ENCODE measurements at regions not wholly inside any gene's neighbourhood (a gene's known extent, or its start where the extent isn't known, plus 50 kb on each side); places are given as distances from the start of the nearest gene placed in this dataset.
A peak's percentile ranks its signal among the peaks of the same experiment; 100 is the strongest.

DNA sequence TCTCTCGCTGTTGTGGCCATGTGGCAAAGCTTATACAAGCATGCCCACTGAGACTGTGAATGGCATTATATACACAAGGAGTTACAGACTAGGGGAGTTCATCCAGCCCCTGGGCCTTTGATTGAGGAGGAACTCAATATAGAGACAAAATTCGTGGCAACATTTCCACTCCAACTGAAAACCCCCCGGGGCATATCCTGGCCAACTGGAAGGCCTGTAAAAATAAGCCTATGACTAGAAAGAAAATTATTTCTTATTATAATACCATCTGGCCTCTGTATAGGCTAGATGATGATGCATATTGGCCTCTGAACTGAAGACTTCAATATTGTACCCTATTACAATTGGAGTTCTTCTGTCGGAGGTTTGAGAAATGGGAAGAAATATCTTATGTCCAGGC lies 175.5 kb upstream of the GJE1 start:
- in situ Hi-C loops (cut with MboI): no loop called here
- no peak overlapping the region for H2AFZ ChIP-seq
- H3K27ac ChIP-seq: no peak overlapping the region
- no peaks in the 10 kb centered on the region for H4K20me1 ChIP-seq (ENCODE audit: insufficient read depth)
- no peaks in the 10 kb centered on the region for H3K9me3 ChIP-seq (ENCODE audit: low read depth)
- H3K4me1 ChIP-seq (ENCODE audit: insufficient read depth): no peaks in the 10 kb centered on the region
- H3K27me3 ChIP-seq (replicated peaks; ENCODE audit: insufficient read depth): no peaks in the 10 kb centered on the region
- no peak overlapping the region for H3K4me3 ChIP-seq
- H3K9ac ChIP-seq: no peak overlapping the region
- H3K4me2 ChIP-seq (ENCODE audit: unreplicated experiment): no peak overlapping the region
- 51 to 57% methylated on average over 4 of the region's 4 CpGs for WGBS, 2 experiments (ENCODE audit: low coverage in 1 of 2, low lambda C conversion rate in 2 of 2, missing lambda C conversion rate in 2 of 2)
- H3K79me2 ChIP-seq (ENCODE audit: insufficient read depth): no peaks in the 10 kb centered on the region
- H3K9me2 ChIP-seq (ENCODE audit: insufficient read depth): no peaks in the 10 kb centered on the region
- H3K36me3 ChIP-seq (ENCODE audit: low read depth): no peaks in the 10 kb centered on the region
- DNase-seq: no peak
- no peak for TF ChIP-seq EZH2phosphoT487 (IDR thresholded peaks at IDR 0.05; ENCODE audit: insufficient read depth, low read depth)
- H3F3A ChIP-seq (ENCODE audit: insufficient read depth): no peaks in the 10 kb centered on the region

DNA sequence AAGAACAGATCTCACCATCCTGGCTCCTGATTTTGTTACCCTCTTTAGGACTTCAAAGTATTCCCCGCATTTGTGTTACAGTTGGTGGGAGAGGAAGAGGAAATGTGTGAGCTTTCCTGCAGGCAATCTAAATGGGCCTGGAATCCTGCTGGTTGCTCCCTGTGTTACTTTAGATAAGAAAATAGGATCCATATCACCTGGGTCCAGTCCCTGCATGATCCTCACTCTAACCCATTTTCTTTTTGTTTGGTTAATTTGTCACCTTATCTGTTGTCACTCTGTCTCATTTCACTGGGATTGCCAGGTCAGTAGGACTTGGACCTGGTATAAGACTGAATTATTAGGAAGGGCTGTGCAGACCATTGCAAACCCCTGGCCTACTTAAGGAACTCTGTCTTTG lies 175.9 kb upstream of the GJE1 start:
- H2AFZ ChIP-seq: no peak overlapping the region
- no peak overlapping the region for H3K4me2 ChIP-seq (ENCODE audit: unreplicated experiment)
- no peaks in the 10 kb centered on the region for H3K27me3 ChIP-seq (replicated peaks; ENCODE audit: insufficient read depth)
- no peaks in the 10 kb centered on the region for H3K9me3 ChIP-seq (ENCODE audit: low read depth)
- H3K79me2 ChIP-seq (ENCODE audit: insufficient read depth): no peaks in the 10 kb centered on the region
- no peaks in the 10 kb centered on the region for H3K4me1 ChIP-seq (ENCODE audit: insufficient read depth)
- TF ChIP-seq EZH2phosphoT487 (IDR thresholded peaks at IDR 0.05; ENCODE audit: insufficient read depth, low read depth) (no peak), EZH2 (IDR thresholded peaks at IDR 0.05; ENCODE audit: insufficient read depth, poor library complexity, severe bottlenecking) (no peak)
- no peaks in the 10 kb centered on the region for H4K20me1 ChIP-seq (ENCODE audit: insufficient read depth)
- no peaks in the 10 kb centered on the region for H3K9me2 ChIP-seq (ENCODE audit: insufficient read depth)
- 78 to 87% methylated on average over 1 of the region's 1 CpG for WGBS, 2 experiments (ENCODE audit: low coverage in 1 of 2, low lambda C conversion rate in 2 of 2, missing lambda C conversion rate in 2 of 2)
- no peak overlapping the region for H3K27ac ChIP-seq
- H3K36me3 ChIP-seq (ENCODE audit: low read depth): no peaks in the 10 kb centered on the region
- no peak overlapping the region for H3K4me3 ChIP-seq
- no peak overlapping the region for H3K9ac ChIP-seq
- H3F3A ChIP-seq (ENCODE audit: insufficient read depth): no peaks in the 10 kb centered on the region
- DNase-seq: no peak
- in situ Hi-C loops (cut with MboI): no loop called here

DNA sequence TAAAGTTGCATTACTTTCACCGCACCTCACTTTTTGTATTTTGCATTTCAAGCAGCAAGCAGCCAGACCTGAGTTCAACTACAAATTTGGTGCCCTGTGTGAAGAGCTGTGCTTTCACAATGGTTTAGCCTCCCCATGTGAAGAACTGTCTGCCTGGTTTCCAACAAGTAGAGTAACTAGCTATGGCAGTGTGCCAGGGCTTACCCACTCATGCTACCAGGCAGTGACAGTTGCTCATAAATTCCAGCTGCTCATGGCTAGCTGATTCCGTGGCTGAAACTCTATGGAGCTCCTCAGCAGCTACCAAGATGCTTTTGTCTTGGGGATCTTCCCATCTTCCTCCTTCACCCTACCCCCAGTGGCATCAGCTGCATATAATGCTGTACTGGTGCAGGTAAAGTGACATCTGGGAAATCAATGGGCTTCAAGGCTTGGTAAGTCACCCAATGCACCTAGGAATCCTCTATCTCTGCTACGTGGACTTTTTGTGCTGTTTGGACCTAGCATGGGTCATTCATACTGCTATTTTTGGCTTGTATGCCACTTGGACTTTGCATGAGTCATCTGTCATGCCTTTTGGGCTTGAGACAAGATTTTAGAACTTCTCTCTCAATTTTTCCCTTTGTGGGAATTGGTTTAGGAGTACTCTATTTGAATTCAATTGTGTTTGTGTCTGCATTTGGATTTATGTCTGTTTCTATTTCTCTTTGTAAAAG lies 176.5 kb upstream of the GJE1 start:
- Histone ChIP-seq H3K4me3 (no peak overlapping the region), H3K4me1 (ENCODE audit: insufficient read depth) (no peaks in the 10 kb centered on the region), H3K36me3 (ENCODE audit: low read depth) (no peaks in the 10 kb centered on the region), H3F3A (ENCODE audit: insufficient read depth) (no peaks in the 10 kb centered on the region), H3K4me2 (ENCODE audit: unreplicated experiment) (no peak overlapping the region), H3K79me2 (ENCODE audit: insufficient read depth) (no peaks in the 10 kb centered on the region), H3K9me2 (ENCODE audit: insufficient read depth) (no peaks in the 10 kb centered on the region), H3K9ac (no peak overlapping the region), H2AFZ (no peak overlapping the region), H4K20me1 (ENCODE audit: insufficient read depth) (no peaks in the 10 kb centered on the region), H3K9me3 (ENCODE audit: low read depth) (no peaks in the 10 kb centered on the region), H3K27ac (no peak overlapping the region), H3K27me3 (replicated peaks; ENCODE audit: insufficient read depth) (no peaks in the 10 kb centered on the region)
- 35 to 44% methylated on average over 3 of the region's 3 CpGs for WGBS, 2 experiments (ENCODE audit: low coverage in 1 of 2, low lambda C conversion rate in 2 of 2, missing lambda C conversion rate in 2 of 2)
- in situ Hi-C loops (cut with MboI): no loop called here
- TF ChIP-seq EZH2phosphoT487 (IDR thresholded peaks at IDR 0.05; ENCODE audit: insufficient read depth, low read depth): no peak
- TF ChIP-seq EZH2 (IDR thresholded peaks at IDR 0.05; ENCODE audit: insufficient read depth, poor library complexity, severe bottlenecking): no peak
- peak; percentile 43 for DNase-seq

DNA sequence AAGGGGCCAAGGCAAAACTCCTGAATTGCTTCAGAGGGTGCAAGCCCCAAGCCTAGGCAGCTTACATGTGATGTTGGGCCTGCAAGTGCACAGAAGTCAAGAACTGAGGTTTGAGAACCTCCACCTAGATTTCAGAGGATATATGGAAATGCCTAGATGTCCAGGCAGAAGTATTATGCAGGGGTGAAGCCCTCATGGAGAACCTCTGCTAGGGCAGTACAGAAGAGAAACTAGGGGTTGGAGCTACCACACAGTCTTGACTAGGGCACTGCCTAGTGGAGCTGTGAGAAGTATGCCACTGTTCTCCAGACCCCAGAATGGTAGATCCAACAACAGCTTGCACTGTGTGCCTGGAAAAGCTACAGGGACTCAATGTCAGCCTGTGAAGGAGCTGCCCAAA lies 179.7 kb upstream of the GJE1 start:
- H3K4me2 ChIP-seq (ENCODE audit: unreplicated experiment): no peak overlapping the region
- H3K27ac ChIP-seq: no peak overlapping the region
- H3K9me2 ChIP-seq (ENCODE audit: insufficient read depth): no peaks in the 10 kb centered on the region
- no peaks in the 10 kb centered on the region for H3K4me1 ChIP-seq (ENCODE audit: insufficient read depth)
- DNase-seq: no peak
- H3F3A ChIP-seq (ENCODE audit: insufficient read depth): no peaks in the 10 kb centered on the region
- H3K36me3 ChIP-seq (ENCODE audit: low read depth): no peaks in the 10 kb centered on the region
- TF ChIP-seq EZH2 (IDR thresholded peaks at IDR 0.05; ENCODE audit: insufficient read depth, poor library complexity, severe bottlenecking) (no peak), EZH2phosphoT487 (IDR thresholded peaks at IDR 0.05; ENCODE audit: insufficient read depth, low read depth) (no peak)
- H3K9me3 ChIP-seq (ENCODE audit: low read depth): no peaks in the 10 kb centered on the region
- no peak overlapping the region for H2AFZ ChIP-seq
- no peaks in the 10 kb centered on the region for H3K27me3 ChIP-seq (replicated peaks; ENCODE audit: insufficient read depth)
- in situ Hi-C loops (cut with MboI): no loop called here
- no peaks in the 10 kb centered on the region for H3K79me2 ChIP-seq (ENCODE audit: insufficient read depth)
- H3K4me3 ChIP-seq: no peak overlapping the region
- H4K20me1 ChIP-seq (ENCODE audit: insufficient read depth): no peaks in the 10 kb centered on the region
- H3K9ac ChIP-seq: no peak overlapping the region

DNA sequence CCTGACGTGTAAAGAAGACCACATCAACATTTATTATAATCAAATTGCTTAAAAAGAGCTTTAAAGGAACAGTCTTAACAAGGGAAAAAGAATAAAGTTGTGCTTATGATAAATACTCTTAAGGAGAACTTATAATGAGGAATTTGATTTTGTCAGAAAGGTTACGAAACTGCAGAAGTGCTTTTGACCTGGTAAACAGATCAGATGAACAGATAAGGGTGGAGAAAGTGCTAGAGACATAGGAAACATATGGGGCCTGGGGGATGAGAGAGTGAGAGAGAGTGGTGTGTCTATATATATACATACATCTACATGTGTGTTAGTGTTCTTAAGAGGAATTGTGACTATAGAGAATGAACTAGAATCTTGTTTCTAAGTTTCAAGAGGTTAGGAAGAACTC lies 186.2 kb upstream of the GJE1 start:
- H3K27me3 ChIP-seq (replicated peaks; ENCODE audit: insufficient read depth): no peaks in the 10 kb centered on the region
- no peaks in the 10 kb centered on the region for H3K4me1 ChIP-seq (ENCODE audit: insufficient read depth)
- no peaks in the 10 kb centered on the region for H3K9me2 ChIP-seq (ENCODE audit: insufficient read depth)
- H3K4me2 ChIP-seq (ENCODE audit: unreplicated experiment): no peak overlapping the region
- no peak for TF ChIP-seq EZH2 (IDR thresholded peaks at IDR 0.05; ENCODE audit: insufficient read depth, poor library complexity, severe bottlenecking)
- TF ChIP-seq EZH2phosphoT487 (IDR thresholded peaks at IDR 0.05; ENCODE audit: insufficient read depth, low read depth): no peak
- in situ Hi-C loops (cut with MboI): no loop called here
- H3K4me3 ChIP-seq: no peak overlapping the region
- no peaks in the 10 kb centered on the region for H3K9me3 ChIP-seq (ENCODE audit: low read depth)
- 24 to 29% methylated on average over 2 of the region's 2 CpGs for WGBS, 2 experiments (ENCODE audit: low coverage in 1 of 2, low lambda C conversion rate in 2 of 2, missing lambda C conversion rate in 2 of 2)
- H4K20me1 ChIP-seq (ENCODE audit: insufficient read depth): no peaks in the 10 kb centered on the region
- DNase-seq: no peak
- H3F3A ChIP-seq (ENCODE audit: insufficient read depth): no peaks in the 10 kb centered on the region
- no peaks in the 10 kb centered on the region for H3K79me2 ChIP-seq (ENCODE audit: insufficient read depth)
- H3K27ac ChIP-seq: no peak overlapping the region
- H2AFZ ChIP-seq: no peak overlapping the region
- H3K9ac ChIP-seq: no peak overlapping the region
- H3K36me3 ChIP-seq (ENCODE audit: low read depth): no peaks in the 10 kb centered on the region

Measured in GM23248 (cell line).